ENCODE measurements at regions not wholly inside any gene's neighbourhood (a gene's known extent, or its start where the extent isn't known, plus 50 kb on each side); places are given as distances from the start of the nearest gene placed in this dataset.

GRCh38 chr1:4341421-4341820 lies 313.0 kb upstream of the AJAP1 start:
- DNase-seq = no peak

GRCh38 chr1:4344065-4344732 lies 310.2 kb upstream of the AJAP1 start:
- no peak for DNase-seq

GRCh38 chr1:4345094-4345493 lies 309.3 kb upstream of the AJAP1 start:
- no peak for DNase-seq

- DNase-seq = no peak
Measured at GRCh38 chr1:4346131-4346530, 308.3 kb upstream of the AJAP1 start.

- no peak for DNase-seq
Measured at GRCh38 chr1:4351453-4351852, 303.0 kb upstream of the AJAP1 start.

GRCh38 chr1:4353090-4353856 lies 301.1 kb upstream of the AJAP1 start:
- no peak for DNase-seq

GRCh38 chr1:4355839-4356238 lies 298.6 kb upstream of the AJAP1 start:
- DNase-seq = no peak

GRCh38 chr1:4362314-4363044 lies 291.9 kb upstream of the AJAP1 start:
- DNase-seq = no peak

GRCh38 chr1:4366091-4366490 lies 288.3 kb upstream of the AJAP1 start:
- no peak for DNase-seq

GRCh38 chr1:4367230-4367777 lies 287.1 kb upstream of the AJAP1 start:
- no peak for DNase-seq

- no peak for DNase-seq
Measured at GRCh38 chr1:4369335-4369734, 285.1 kb upstream of the AJAP1 start.

- no peak for DNase-seq
Measured at GRCh38 chr1:4371849-4372248, 282.6 kb upstream of the AJAP1 start.

GRCh38 chr1:4375812-4376211 lies 278.6 kb upstream of the AJAP1 start:
- DNase-seq = no peak

GRCh38 chr1:4379451-4380175 lies 274.8 kb upstream of the AJAP1 start:
- no peak for DNase-seq

GRCh38 chr1:4380564-4381168 lies 273.7 kb upstream of the AJAP1 start:
- DNase-seq = no peak

- DNase-seq = no peak
Measured at GRCh38 chr1:4393191-4393590, 261.2 kb upstream of the AJAP1 start.

- no peak for DNase-seq
Measured at GRCh38 chr1:4394366-4394765, 260.0 kb upstream of the AJAP1 start.

- no peak for DNase-seq
Measured at GRCh38 chr1:4395158-4395557, 259.3 kb upstream of the AJAP1 start.

GRCh38 chr1:4395676-4396075 lies 258.7 kb upstream of the AJAP1 start:
- no peak for DNase-seq

- no peak for DNase-seq
Measured at GRCh38 chr1:4396551-4396950, 257.9 kb upstream of the AJAP1 start.

GRCh38 chr1:4397196-4397595 lies 257.2 kb upstream of the AJAP1 start:
- DNase-seq = no peak

- no peak for DNase-seq
Measured at GRCh38 chr1:4402032-4402431, 252.4 kb upstream of the AJAP1 start.

All from activated gamma-delta T cell treated with Interleukin-2 at 50 U/mL for 16 hours (primary cell).